Astrocyte of the hippocampus (primary cell): ENCODE measurements at regions not wholly inside any gene's neighbourhood (a gene's known extent, or its start where the extent isn't known, plus 50 kb on each side); places are given as distances from the start of the nearest gene placed in this dataset.
"Not testable (repeated sequence)": the region's sequence is repeated elsewhere in the genome, so short reads cannot be mapped to it uniquely, and the experiment has no call there.

Experiments used
- DNase-seq: peaks from one replicate; pipeline ENCODE4 v3.0.0; 2011; ENCODE audit warnings: low read depth, low spot score

DNA sequence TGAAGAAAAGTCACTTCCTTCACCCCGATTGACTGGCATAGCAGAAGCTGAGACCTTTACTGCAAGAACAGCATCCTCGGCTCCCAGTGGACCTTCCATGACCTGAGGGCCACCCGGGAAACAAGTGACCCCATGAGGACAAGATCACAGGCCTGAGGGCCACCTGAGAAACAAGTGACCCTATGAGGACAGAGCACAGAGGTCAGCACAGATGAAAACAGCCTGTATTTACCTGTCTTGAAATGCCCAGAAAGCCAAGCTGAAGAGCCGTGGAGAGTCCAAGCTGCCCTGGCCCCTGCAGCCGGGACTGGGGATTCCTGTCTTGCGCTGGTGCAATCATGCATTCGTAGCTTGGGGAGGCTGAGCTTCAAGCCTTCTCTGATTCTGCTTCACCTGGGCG lies 114.2 kb upstream of the SPACA7 start:
- no peak for DNase-seq

DNA sequence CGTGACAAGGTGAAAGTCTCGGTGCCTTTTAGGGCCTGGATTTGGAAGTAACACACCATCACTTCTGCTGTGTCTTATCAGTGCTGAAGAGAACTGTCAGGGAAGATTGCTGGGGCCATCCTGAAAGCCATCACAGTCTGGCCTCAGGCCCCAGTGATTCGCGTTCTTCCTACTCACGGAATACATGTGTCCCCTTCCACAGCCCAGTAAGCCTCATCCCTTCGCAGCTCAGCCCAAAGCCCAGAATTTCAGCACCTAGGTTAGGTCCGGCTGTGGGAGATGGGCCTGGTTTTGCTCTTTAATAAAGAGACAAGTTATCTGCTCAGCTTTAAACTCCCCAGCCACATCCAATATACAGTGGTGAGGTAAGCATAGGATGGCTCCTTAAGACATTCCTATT lies 113.0 kb upstream of the SPACA7 start:
- no peak for DNase-seq

DNA sequence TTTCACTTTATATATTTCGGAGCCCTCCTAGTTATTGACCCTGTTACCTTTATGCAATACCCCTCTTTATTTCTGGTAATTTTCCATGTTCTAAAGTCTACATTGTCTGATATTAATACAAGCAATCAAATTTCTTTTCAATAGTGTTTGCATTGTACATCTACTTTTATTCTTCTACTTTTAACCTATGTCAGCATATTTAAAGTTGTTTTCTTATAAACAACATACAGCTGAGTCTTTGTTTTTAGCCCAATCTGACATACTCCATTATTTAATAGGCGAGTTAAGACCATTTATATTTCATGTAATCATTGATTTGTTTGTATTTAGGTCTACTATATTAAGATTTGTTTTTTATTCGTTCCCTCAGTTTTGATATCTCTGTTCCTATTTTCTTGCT lies 108.5 kb upstream of the SPACA7 start:
- DNase-seq: no peak

DNA sequence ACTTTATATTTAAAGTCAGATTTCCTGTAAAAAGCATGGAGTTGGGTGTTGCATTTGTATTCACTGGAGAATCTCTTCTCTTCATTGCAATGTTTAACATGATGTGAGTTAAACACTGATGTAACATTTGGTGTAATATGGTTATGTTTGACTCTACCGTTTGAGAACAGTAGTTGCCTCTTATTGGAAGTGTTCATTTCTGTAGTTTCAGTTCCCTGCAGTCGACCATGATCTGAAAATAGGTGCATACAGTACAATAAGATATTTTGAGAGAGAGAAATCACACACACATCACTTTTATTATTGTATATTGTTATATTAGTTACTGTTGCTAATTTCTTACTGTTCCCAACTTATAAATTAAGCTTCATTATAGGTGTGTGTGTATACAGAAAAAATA lies 105.2 kb upstream of the SPACA7 start:
- no peak for DNase-seq

DNA sequence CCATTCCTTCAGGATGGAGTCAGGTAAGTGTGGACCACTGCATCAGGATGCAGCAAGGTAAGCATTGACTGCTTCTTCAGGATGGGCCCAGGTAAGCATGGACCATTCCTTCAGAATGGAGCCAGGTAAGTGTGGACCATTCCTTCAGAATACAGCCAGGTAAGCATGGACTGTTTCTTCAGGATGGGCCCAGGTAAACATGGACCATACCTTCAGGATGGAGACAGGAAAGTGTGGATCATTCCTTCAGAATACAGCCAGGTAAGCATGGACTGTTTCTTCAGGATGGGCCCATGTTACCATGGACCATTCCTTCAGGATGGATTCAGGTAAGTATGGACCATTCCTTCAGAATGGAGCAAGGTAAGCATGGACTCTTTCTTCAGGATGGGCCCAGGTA lies 89.4 kb upstream of the SPACA7 start:
- not testable (repeated sequence) for DNase-seq

- no peak for DNase-seq
These were observed 55.9 kb upstream of the SPACA7 start for GRCh38 chr13:112320303-112320702.

- no peak for DNase-seq
These were observed 53.6 kb upstream of the SPACA7 start for GRCh38 chr13:112322557-112322956.

DNA sequence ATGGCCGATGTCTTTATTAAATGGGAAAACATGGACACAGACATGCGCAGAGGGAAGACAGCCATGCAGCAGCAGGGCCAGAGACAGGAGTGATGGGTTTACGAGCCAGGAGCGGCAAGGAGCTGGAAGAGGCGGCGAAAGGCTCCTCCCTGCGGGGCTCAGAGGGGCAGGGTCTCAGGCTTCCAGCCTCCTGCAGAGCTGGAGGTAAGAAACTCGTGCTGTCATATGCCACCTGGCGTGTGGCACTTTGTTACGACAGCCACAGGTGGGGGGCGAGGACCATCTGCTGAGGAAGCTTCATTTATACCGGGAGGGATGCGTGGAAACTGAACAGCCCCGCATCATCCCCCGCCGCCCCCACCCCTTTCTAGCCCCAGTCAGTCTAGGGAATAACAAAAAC lies 52.0 kb upstream of the SPACA7 start:
- DNase-seq: no peak

DNA sequence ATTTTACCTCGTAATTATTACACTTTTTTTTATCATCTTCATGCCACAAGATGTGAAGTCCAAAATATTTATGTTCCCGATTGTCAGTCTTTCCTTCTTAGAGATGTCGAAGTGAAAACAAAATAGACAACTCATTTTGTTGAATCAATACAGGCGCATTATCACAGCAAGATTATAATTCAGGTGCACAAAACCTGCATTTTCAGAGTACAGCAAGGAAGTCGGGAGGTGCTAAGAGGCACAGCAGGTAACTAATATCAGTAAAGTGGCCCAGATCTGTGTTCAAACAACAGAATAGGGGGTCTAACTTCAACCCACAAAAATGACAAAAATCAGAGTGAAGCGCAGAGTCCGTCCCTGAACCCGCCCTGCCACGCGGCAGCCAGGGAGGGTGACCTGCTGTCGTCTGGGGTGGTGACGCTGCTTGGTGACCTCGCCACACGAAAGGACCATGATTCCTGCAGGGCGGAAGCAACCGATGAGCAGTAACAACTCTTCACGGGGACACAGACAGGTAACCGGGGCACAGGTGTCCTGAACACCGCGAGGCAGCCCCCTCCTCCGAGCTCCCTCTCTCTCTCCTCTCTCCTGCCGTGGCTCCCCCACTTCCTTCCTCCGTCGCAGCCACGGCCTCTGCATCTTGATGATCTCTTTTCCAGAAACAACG lies 50.9 kb upstream of the SPACA7 start:
- no peak for DNase-seq

GRCh38 chr13:112325920-112326645 lies 50.1 kb upstream of the SPACA7 start:
- DNase-seq: no peak
